Upper lobe of left lung (tissue), 6 donors: ENCODE measurements at regions not wholly inside any gene's neighbourhood (a gene's known extent, or its start where the extent isn't known, plus 50 kb on each side); places are given as distances from the start of the nearest gene placed in this dataset.

ENCODE experiments used
- ATAC-seq, 2 donors: fragments of 200-7000 bp; cut with Tn5 transposase; one replicate each; pipeline ENCODE4 v1.9.1; 2022; ENCODE audit warnings: mild to moderate bottlenecking in 2 of 2, moderate library complexity in 2 of 2; ENCODE audit not compliant: low FRiP score in 2 of 2
- DNase-seq, 2 donors: peaks; one replicate each; pipeline ENCODE4 v3.0.0-alpha.2; 2019 to 2020
- H3K27ac ChIP-seq, 4 donors: fragments of 200-600 bp; sonication (generic); one replicate each; pipeline ENCODE4 v1.5.1; 2016 to 2019
- H3K27me3 ChIP-seq, 4 donors: fragments of 200-600 bp; sonication (generic); one replicate each; pipeline ENCODE4 v1.5.1; 2017 to 2019
- H3K36me3 ChIP-seq, 4 donors: fragments of 200-600 bp; sonication (generic); one replicate each; pipeline ENCODE4 v1.5.1; 2016 to 2019
- H3K4me1 ChIP-seq, 4 donors: fragments of 200-600 bp; sonication (generic); one replicate each; pipeline ENCODE4 v1.5.1; 2018 to 2019
- H3K4me3 ChIP-seq, 4 donors: fragments of 200-600 bp; sonication (generic); one replicate each; pipeline ENCODE4 v1.5.1; 2017 to 2019; ENCODE audit warnings: mild to moderate bottlenecking in 2 of 4, moderate library complexity in 1 of 4
- H3K9me3 ChIP-seq, 4 donors: fragments of 200-600 bp; sonication (generic); one replicate each; pipeline ENCODE4 v1.5.1; 2018 to 2019
- CTCF ChIP-seq, 6 experiments: fragments of 450-650 bp in 4 of 6; fragments of 200-600 bp in 2 of 6; sonication (generic) in 2 of 6; IDR thresholded peaks; one replicate each; pipeline ENCODE4 v1.5.1; 2016 to 2019; ENCODE audit warnings: antibody characterized with exemption in 6 of 6
- EP300 ChIP-seq, 4 donors: sonication (generic); formaldehyde crosslinking; IDR thresholded peaks; one replicate each; pipeline ENCODE4 v1.5.1; 2017; ENCODE audit warnings: antibody characterized with exemption in 4 of 4, control low read depth in 2 of 4
- POLR2A ChIP-seq, 4 donors: fragments of 450-650 bp; IDR thresholded peaks; one replicate each; pipeline ENCODE4 v1.5.1; 2016 to 2017; ENCODE audit warnings: antibody characterized with exemption in 4 of 4, mild to moderate bottlenecking in 2 of 4
- POLR2AphosphoS5 ChIP-seq, 2 donors: sonication (generic); formaldehyde crosslinking; IDR thresholded peaks; one replicate each; pipeline ENCODE4 v1.5.1; 2017; ENCODE audit warnings: antibody characterized with exemption in 2 of 2
- WGBS, 2 donors: methylation state at CpG; one replicate each; pipeline ENCODE4 v1.1.5; 2017 to 2018; 5-methylcytosine and 5-hydroxymethylcytosine counted together
- donor health status: DM: no; HTN: no; CAD: no; lungs with moderate emphysema.
- donor health status: DM: no; HTN: yes; CAD: no; lungs with severe emphysema.

- no peaks in the 10 kb centered on the region for H3K9me3 ChIP-seq
- H3K36me3 ChIP-seq, result no peaks in the 10 kb centered on the region
- no peak overlapping the region for H3K4me3 ChIP-seq
- no peak for ATAC-seq
- TF ChIP-seq EP300 (IDR thresholded peaks at IDR 0.05) (no peak), POLR2AphosphoS5 (IDR thresholded peaks at IDR 0.05) (no peak), POLR2A (IDR thresholded peaks at IDR 0.05) (no peak), CTCF (IDR thresholded peaks at IDR 0.05) (no peak)
- no peaks in the 10 kb centered on the region for H3K27me3 ChIP-seq
- no peaks in the 10 kb centered on the region for H3K4me1 ChIP-seq
- no peak overlapping the region for H3K27ac ChIP-seq
- no peak for DNase-seq
- 90 to 94% methylated on average over 3 of the region's 3 CpGs for WGBS, 2 donors
These were observed 664.7 kb downstream of the KCNJ2 start for GRCh38 chr17:70834039-70834438.

- TF ChIP-seq POLR2A (IDR thresholded peaks at IDR 0.05) (no peak), EP300 (IDR thresholded peaks at IDR 0.05) (no peak), CTCF (IDR thresholded peaks at IDR 0.05) (no peak), POLR2AphosphoS5 (IDR thresholded peaks at IDR 0.05) (no peak)
- no peak overlapping the region for H3K27ac ChIP-seq
- DNase-seq, result no peak
- no peaks in the 10 kb centered on the region for H3K4me1 ChIP-seq
- H3K9me3 ChIP-seq, result no peaks in the 10 kb centered on the region
- WGBS, 2 donors, result 56 to 68% methylated on average over 3 of the region's 3 CpGs
- no peak for ATAC-seq
- no peaks in the 10 kb centered on the region for H3K36me3 ChIP-seq
- no peak overlapping the region for H3K4me3 ChIP-seq
- H3K27me3 ChIP-seq, result no peaks in the 10 kb centered on the region
These were observed 679.5 kb downstream of the KCNJ2 start for GRCh38 chr17:70848785-70849184.

- TF ChIP-seq POLR2A (IDR thresholded peaks at IDR 0.05) (no peak), CTCF (IDR thresholded peaks at IDR 0.05) (no peak)
- WGBS, 2 donors, result 74 to 82% methylated on average over 8 of the region's 8 CpGs
- no peaks in the 10 kb centered on the region for H3K9me3 ChIP-seq
- no peak overlapping the region for H3K27ac ChIP-seq
- H3K4me3 ChIP-seq, result no peak overlapping the region
- ATAC-seq (no peak), DNase-seq (no peak)
- H3K27me3 ChIP-seq, result no peaks in the 10 kb centered on the region
- H3K36me3 ChIP-seq, result no peaks in the 10 kb centered on the region
- H3K4me1 ChIP-seq, result no peaks in the 10 kb centered on the region
These were observed 686.2 kb downstream of the KCNJ2 start for GRCh38 chr17:70855401-70856054.

- Histone ChIP-seq H3K27ac (no peak overlapping the region), H3K27me3 (no peaks in the 10 kb centered on the region), H3K9me3 (no peaks in the 10 kb centered on the region), H3K36me3 (no peaks in the 10 kb centered on the region), H3K4me3 (no peak overlapping the region), H3K4me1 (no peaks in the 10 kb centered on the region)
- WGBS, 2 donors, result 84 to 95% methylated on average over 3 of the region's 3 CpGs
- DNase-seq, result no peak
- TF ChIP-seq EP300 (IDR thresholded peaks at IDR 0.05), result no peak
- TF ChIP-seq POLR2A (IDR thresholded peaks at IDR 0.05), result no peak
- no peak for TF ChIP-seq CTCF (IDR thresholded peaks at IDR 0.05)
- no peak for ATAC-seq
These were observed 688.0 kb downstream of the KCNJ2 start for GRCh38 chr17:70857351-70857750.

GRCh38 chr17:70859829-70860228 lies 690.5 kb downstream of the KCNJ2 start:
- H3K36me3 ChIP-seq, result no peaks in the 10 kb centered on the region
- ATAC-seq, result no peak
- 78 to 89% methylated on average over 1 of the region's 1 CpG for WGBS, 2 donors

More at GRCh38 chr17:70859829-70860228, 690.5 kb downstream of the KCNJ2 start:
- no peaks in the 10 kb centered on the region for H3K4me1 ChIP-seq
- DNase-seq, result no peak
- no peak overlapping the region for H3K4me3 ChIP-seq
- no peak for TF ChIP-seq POLR2AphosphoS5 (IDR thresholded peaks at IDR 0.05)
- TF ChIP-seq EP300 (IDR thresholded peaks at IDR 0.05), result no peak
- TF ChIP-seq POLR2A (IDR thresholded peaks at IDR 0.05), result no peak
- no peak for TF ChIP-seq CTCF (IDR thresholded peaks at IDR 0.05)
- H3K9me3 ChIP-seq, result no peaks in the 10 kb centered on the region
- H3K27me3 ChIP-seq, result no peaks in the 10 kb centered on the region
- H3K27ac ChIP-seq, result no peak overlapping the region
